ENCODE measurements at regions not wholly inside any gene's neighbourhood (a gene's known extent, or its start where the extent isn't known, plus 50 kb on each side); places are given as distances from the start of the nearest gene placed in this dataset.

- no peak for DNase-seq
Observed at GRCh38 chr1:99170516-99170915, 93.8 kb upstream of the PLPPR4 start.

GRCh38 chr1:99171184-99171813 lies 93.0 kb upstream of the PLPPR4 start:
- no peak for DNase-seq

GRCh38 chr1:99173282-99173681 lies 91.0 kb upstream of the PLPPR4 start:
- DNase-seq: no peak

- DNase-seq: no peak
Observed at GRCh38 chr1:99173900-99174299, 90.4 kb upstream of the PLPPR4 start.

- no peak for DNase-seq
Observed at GRCh38 chr1:99176753-99177152, 87.5 kb upstream of the PLPPR4 start.

- no peak for DNase-seq
Observed at GRCh38 chr1:99177465-99177864, 86.8 kb upstream of the PLPPR4 start.

- peak; percentile 70 for DNase-seq
Observed at GRCh38 chr1:99180343-99180808, 83.9 kb upstream of the PLPPR4 start.

- DNase-seq: no peak
Observed at GRCh38 chr1:99180915-99181314, 83.4 kb upstream of the PLPPR4 start.

GRCh38 chr1:99181892-99182291 lies 82.4 kb upstream of the PLPPR4 start:
- DNase-seq: no peak

- no peak for DNase-seq
Observed at GRCh38 chr1:99185196-99185595, 79.1 kb upstream of the PLPPR4 start.

- DNase-seq: no peak
Observed at GRCh38 chr1:99193431-99193830, 70.9 kb upstream of the PLPPR4 start.

GRCh38 chr1:99198393-99198792 lies 65.9 kb upstream of the PLPPR4 start:
- DNase-seq: no peak

GRCh38 chr1:99207216-99207615 lies 57.1 kb upstream of the PLPPR4 start:
- DNase-seq: no peak

Measured in CD4-positive, alpha-beta T cell treated with Interleukin-10 for 1 hour (primary cell).